Smooth muscle cell (in vitro differentiated cells): ENCODE measurements at regions not wholly inside any gene's neighbourhood (a gene's known extent, or its start where the extent isn't known, plus 50 kb on each side); places are given as distances from the start of the nearest gene placed in this dataset.

Experiments used
- DNase-seq: peaks from one replicate; lab custom pipeline; 2025; ENCODE audit not compliant: unreplicated experiment; lab: John Stamatoyannopoulos, UW
- H2AFZ ChIP-seq: fragments of 200-600 bp; sonication (generic); 2 replicates; pipeline ENCODE4 v1.6.0; 2016; ENCODE audit warnings: antibody characterized with exemption, low read depth, mild to moderate bottlenecking
- H3F3A ChIP-seq: fragments of 200-600 bp; sonication (generic); 2 replicates; pipeline ENCODE4 v1.6.0; 2017; ENCODE audit warnings: antibody characterized with exemption, low read depth
- H3K27ac ChIP-seq: fragments of 200-600 bp; sonication (generic); 2 replicates; pipeline ENCODE4 v1.5.1; 2016; ENCODE audit warnings: low read depth, mild to moderate bottlenecking
- H3K27me3 ChIP-seq: fragments of 200-600 bp; sonication (generic); 2 replicates; pipeline ENCODE4 v1.6.1; 2016; ENCODE audit warnings: low read depth, mild to moderate bottlenecking
- H3K36me3 ChIP-seq: fragments of 200-600 bp; sonication (generic); 2 replicates; pipeline ENCODE4 v1.5.1; 2016; ENCODE audit warnings: low read depth
- H3K4me1 ChIP-seq: fragments of 200-600 bp; sonication (generic); 2 replicates; pipeline ENCODE4 v1.5.1; 2016; ENCODE audit warnings: low read depth
- H3K4me2 ChIP-seq: fragments of 200-600 bp; sonication (generic); 2 replicates; pipeline ENCODE4 v1.6.0; 2016; ENCODE audit warnings: mild to moderate bottlenecking
- H3K4me3 ChIP-seq: fragments of 200-600 bp; sonication (generic); 2 replicates; pipeline ENCODE4 v1.5.1; 2016; ENCODE audit warnings: mild to moderate bottlenecking
- H3K79me2 ChIP-seq: fragments of 200-600 bp; sonication (generic); 2 replicates; pipeline ENCODE4 v1.6.0; 2016; ENCODE audit warnings: low read depth, mild to moderate bottlenecking
- H3K9ac ChIP-seq: fragments of 200-600 bp; sonication (generic); 2 replicates; pipeline ENCODE4 v1.6.0; 2016; ENCODE audit warnings: low read depth
- H3K9me3 ChIP-seq: fragments of 200-600 bp; sonication (generic); replicated peaks from 2 replicates; pipeline ENCODE4 v1.5.1; 2016; ENCODE audit warnings: low read depth
- H4K20me1 ChIP-seq: fragments of 200-600 bp; sonication (generic); 2 replicates; pipeline ENCODE4 v1.6.0; 2016; ENCODE audit warnings: low read depth
- CTCF ChIP-seq: fragments of 200-600 bp; sonication (generic); IDR thresholded peaks from 2 replicates; pipeline ENCODE4 v1.5.1; 2017; ENCODE audit warnings: borderline replicate concordance, mild to moderate bottlenecking, antibody characterized with exemption; ENCODE audit not compliant: insufficient read depth, poor library complexity, severe bottlenecking
- WGBS: methylation state at CpG from one replicate; pipeline ENCODE4 v1.1.7; 2016; ENCODE audit warnings: low lambda C conversion rate; 5-methylcytosine and 5-hydroxymethylcytosine counted together

GRCh38 chr4:125243789-125244397, 70.9 kb upstream of the FAT4 start:
- Histone ChIP-seq H3K4me2 (peak overlapping the region; percentile 4), H3K9me3 (no peaks in the 10 kb centered on the region), H3K36me3 (no peaks in the 10 kb centered on the region), H3K4me1 (no peaks in the 10 kb centered on the region), H3K27ac (no peak overlapping the region), H3K27me3 (no peaks in the 10 kb centered on the region), H3F3A (no peaks in the 10 kb centered on the region), H2AFZ (peak overlapping the region; percentile 26), H4K20me1 (no peaks in the 10 kb centered on the region), H3K79me2 (no peaks in the 10 kb centered on the region), H3K9ac (no peak overlapping the region), H3K4me3 (no peak overlapping the region)
- no peak for TF ChIP-seq CTCF
- WGBS: 69% methylated on average over 3 of the region's 3 CpGs
- no peak for DNase-seq

- DNase-seq: no peak
- H2AFZ ChIP-seq: no peak overlapping the region
- H3K79me2 ChIP-seq: no peaks in the 10 kb centered on the region
Measured at GRCh38 chr4:125235971-125236370, 78.8 kb upstream of the FAT4 start.

GRCh38 chr4:125231661-125232060, 83.1 kb upstream of the FAT4 start:
- Histone ChIP-seq H3F3A (no peaks in the 10 kb centered on the region), H2AFZ (no peak overlapping the region), H4K20me1 (no peaks in the 10 kb centered on the region), H3K9ac (no peak overlapping the region), H3K27ac (no peak overlapping the region), H3K27me3 (no peaks in the 10 kb centered on the region), H3K36me3 (no peaks in the 10 kb centered on the region), H3K9me3 (no peaks in the 10 kb centered on the region), H3K4me1 (peaks cover 9% of the 10 kb centered on the region), H3K79me2 (no peaks in the 10 kb centered on the region), H3K4me2 (no peak overlapping the region), H3K4me3 (no peak overlapping the region)
- no peak for DNase-seq
- TF ChIP-seq CTCF: no peak
- WGBS: 93% methylated on average over 1 of the region's 1 CpG

More at GRCh38 chr4:125235971-125236370, 78.8 kb upstream of the FAT4 start:
- Histone ChIP-seq H4K20me1 (no peaks in the 10 kb centered on the region), H3K36me3 (no peaks in the 10 kb centered on the region), H3K4me1 (peaks cover 9% of the 10 kb centered on the region), H3F3A (no peaks in the 10 kb centered on the region), H3K4me2 (no peak overlapping the region), H3K9ac (no peak overlapping the region), H3K27me3 (no peaks in the 10 kb centered on the region), H3K27ac (no peak overlapping the region), H3K9me3 (no peaks in the 10 kb centered on the region), H3K4me3 (no peak overlapping the region)
- TF ChIP-seq CTCF: no peak
- 77% methylated on average over 4 of the region's 4 CpGs for WGBS

GRCh38 chr4:125229596-125230058, 85.1 kb upstream of the FAT4 start:
- no peaks in the 10 kb centered on the region for H3K36me3 ChIP-seq
- no peaks in the 10 kb centered on the region for H3K4me1 ChIP-seq
- no peak for TF ChIP-seq CTCF
- no peaks in the 10 kb centered on the region for H3K27me3 ChIP-seq
- H2AFZ ChIP-seq: no peak overlapping the region
- no peaks in the 10 kb centered on the region for H3F3A ChIP-seq
- H3K4me2 ChIP-seq: no peak overlapping the region
- H4K20me1 ChIP-seq: no peaks in the 10 kb centered on the region
- no peaks in the 10 kb centered on the region for H3K79me2 ChIP-seq
- WGBS: 98% methylated on average over 21 of the region's 35 CpGs
- no peak overlapping the region for H3K27ac ChIP-seq
- DNase-seq: no peak
- H3K4me3 ChIP-seq: no peak overlapping the region
- no peaks in the 10 kb centered on the region for H3K9me3 ChIP-seq
- H3K9ac ChIP-seq: no peak overlapping the region
